GM21367 (cell line): ENCODE measurements at regions not wholly inside any gene's neighbourhood (a gene's known extent, or its start where the extent isn't known, plus 50 kb on each side); places are given as distances from the start of the nearest gene placed in this dataset.
A peak's percentile ranks its signal among the peaks of the same experiment; 100 is the strongest.

Experiments used
- ATAC-seq: cut with Tn5 transposase; IDR thresholded peaks from one replicate; pipeline ENCODE4 v1.9.1; 2021; ENCODE audit not compliant: unreplicated experiment

- no peak for ATAC-seq
Measured at GRCh38 chr1:87863317-87863716, 534.6 kb downstream of the LMO4 start.

- peak; percentile 70 for ATAC-seq
Measured at GRCh38 chr1:87864676-87865075, 536.0 kb downstream of the LMO4 start.

DNA sequence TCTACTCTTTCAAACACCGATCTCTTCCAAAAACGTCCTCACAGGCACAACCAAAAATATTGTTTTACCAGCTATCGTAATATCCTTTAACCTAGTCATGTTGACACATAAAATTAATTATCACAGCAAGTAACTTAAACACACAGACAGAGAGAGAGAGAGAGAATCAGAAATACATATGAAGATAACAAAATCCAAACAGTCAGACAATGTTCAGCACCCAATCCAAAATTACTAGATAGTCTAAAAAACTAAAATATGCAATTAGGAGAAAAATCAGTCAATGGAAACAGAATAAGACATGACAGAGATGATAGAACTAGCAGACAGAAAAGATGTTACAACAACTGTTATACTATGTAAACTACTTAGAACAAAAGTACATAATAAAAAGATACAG is 537.7 kb downstream of the LMO4 start:
- no peak for ATAC-seq

DNA sequence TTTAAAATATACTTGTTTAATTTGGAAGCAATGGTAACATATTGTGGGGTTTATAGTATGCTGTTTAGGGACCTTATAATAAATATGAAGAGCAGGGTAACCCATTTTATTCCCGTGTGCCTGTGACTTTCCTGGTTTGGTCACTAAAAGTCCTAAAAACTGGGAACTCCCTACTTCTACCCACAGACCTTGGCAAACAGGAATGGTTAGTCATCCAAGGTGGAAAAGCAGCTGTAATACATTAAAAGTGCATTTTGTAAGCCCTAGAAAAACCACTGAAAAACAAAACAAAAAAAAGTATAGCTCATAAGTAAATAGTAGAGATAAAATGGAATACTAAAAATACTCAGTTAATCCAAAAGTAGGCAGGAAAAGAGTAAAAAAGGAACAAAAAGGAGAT is 538.9 kb downstream of the LMO4 start:
- no peak for ATAC-seq

DNA sequence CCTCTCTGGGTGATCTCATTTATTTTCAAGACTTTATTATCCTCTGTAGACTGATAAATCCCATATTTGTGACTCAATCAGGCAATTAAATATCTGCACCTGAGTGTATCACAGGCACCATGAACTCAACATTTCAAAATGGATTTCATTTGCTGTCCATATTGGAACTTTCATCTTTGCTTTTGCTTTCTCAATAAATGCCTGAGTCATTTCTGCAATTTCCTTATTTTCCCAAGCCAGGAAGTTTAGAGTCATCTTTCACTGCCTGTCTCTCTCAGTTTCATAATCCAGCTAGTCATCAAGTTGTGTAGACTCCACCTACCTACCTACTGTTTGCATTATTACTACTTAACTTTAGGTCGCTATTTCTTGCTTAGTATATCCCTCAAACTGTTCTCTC is 540.9 kb downstream of the LMO4 start:
- ATAC-seq, result no peak

GRCh38 chr1:87872189-87872588 is 543.5 kb downstream of the LMO4 start:
- no peak for ATAC-seq

GRCh38 chr1:87872692-87873091 is 544.0 kb downstream of the LMO4 start:
- no peak for ATAC-seq

DNA sequence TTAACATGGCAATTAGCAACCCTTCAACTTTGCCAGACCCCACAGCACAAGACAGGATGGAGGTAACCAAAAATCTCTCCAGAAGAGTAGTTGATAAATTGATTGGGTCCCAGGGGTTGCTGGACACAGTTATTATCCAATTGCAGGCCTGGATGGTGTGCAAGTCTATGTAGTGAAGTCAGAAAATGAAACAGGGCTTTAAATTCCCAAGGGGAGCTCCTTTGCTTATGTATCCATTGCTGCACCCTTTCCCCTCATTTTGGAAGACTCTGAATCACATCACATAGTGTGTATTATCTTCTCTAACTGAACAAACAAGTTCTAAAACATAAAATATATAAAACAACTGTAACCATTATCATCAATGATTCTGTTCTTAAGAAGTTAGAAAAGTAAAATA is 550.2 kb downstream of the LMO4 start:
- ATAC-seq, result no peak

- ATAC-seq, result no peak
Measured at GRCh38 chr1:87880098-87880760, 551.5 kb downstream of the LMO4 start.

DNA sequence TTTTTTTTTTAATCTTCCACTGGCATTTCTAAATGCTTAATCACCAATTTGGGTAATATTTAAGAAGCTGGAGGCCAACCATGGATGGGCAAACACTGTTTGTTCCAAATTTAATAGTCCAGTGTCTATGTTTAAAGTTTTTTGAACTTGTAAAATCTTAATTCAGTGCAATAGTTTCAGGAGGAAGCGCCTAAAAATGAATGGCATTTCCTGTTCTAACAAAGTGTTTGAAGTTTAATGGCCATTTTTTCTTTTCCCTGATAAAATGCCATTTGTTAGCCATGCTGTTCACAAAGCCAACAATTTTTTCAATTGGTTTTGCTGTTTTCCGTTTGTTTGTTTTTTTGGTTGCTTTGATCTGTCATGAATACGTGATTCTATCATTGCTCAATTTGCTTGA is 552.1 kb downstream of the LMO4 start:
- ATAC-seq, result no peak

DNA sequence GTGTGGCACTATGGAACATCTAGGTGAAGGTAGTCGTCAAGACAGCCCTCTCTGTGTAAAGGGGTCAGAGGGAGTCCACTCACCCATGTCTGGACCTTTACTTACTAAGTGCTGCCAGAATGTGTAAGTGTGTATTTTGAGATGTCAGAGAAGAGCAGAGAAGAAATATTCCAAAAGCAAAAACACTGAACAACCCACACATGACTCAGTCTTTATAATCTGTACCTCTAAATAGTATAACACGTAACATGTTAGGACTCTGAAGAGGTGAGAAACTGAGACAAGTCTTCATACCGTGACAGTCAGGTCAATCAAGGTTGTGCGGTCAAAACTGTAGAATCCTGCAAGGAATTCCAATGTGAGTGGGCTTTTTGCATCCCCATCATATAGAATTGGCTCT is 555.2 kb downstream of the LMO4 start:
- ATAC-seq, result no peak

DNA sequence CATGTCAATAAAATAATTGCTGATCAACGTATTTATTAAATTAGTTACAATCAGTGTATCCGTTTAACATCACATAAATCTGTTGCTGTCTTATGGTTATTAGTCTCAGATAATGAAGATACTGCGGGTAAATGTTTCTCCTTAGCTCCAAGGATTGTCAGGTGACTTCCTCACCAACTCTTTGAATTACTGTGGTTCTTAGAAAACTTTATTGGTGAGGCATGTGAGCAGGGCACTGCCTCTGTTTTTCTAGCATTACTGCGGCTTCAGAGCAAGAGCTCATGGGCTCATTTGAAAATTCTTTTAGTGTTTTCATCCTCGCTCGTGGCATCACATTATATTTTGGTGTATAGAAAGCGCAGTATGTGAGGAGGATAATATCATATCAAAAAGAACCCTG is 555.9 kb downstream of the LMO4 start:
- ATAC-seq, result no peak

DNA sequence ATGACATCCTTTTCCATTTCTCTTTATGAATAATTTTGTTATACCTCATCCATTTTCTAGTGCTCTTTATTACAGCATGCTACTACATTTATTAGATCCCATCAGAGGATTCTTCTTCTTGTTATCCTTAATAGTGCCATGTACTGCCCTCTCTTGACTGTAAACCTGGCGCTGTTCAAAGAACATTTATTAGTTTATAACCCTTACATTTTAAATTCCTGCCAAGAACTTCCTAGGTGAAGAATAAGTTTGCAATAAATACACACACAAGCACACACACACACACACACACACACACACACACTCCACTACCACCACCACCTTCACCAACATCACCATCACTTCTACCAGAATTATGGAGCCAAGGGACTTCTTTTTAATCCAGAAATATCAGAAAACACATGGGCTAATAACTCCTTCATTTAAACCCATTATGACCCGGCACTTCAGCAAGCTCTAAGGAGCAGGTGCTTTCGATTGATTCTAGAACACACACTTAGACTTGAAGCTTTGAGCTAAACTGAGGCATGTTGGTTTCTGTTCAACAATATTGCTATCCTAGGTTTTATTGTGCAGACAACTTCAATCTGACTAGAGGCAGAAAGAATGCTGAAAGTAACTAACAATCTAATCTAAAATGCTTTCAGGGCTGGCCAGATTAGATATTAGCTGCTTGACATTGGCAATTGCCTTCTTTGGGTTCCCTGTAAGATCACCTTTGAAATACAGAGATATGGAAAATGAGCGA is 556.8 kb downstream of the LMO4 start:
- no peak for ATAC-seq

DNA sequence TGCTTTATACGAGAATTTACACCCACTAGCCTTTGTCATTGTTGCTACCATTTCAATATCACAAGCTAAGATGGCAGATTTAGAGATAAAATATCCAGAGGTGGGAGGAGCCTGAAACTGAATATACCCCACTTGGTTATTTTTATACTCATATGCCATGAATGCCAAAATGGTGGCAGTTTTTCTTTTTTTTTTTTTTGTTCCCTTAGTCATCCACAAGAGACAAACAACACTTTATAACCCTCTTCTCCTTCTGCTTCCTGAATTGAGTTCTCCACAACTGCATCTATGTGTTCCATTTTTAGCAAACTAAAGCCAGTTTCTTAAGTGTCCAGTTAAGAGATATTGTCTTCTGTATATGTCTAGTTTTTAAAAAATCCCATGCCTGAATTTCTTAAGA is 558.4 kb downstream of the LMO4 start:
- ATAC-seq, result no peak

DNA sequence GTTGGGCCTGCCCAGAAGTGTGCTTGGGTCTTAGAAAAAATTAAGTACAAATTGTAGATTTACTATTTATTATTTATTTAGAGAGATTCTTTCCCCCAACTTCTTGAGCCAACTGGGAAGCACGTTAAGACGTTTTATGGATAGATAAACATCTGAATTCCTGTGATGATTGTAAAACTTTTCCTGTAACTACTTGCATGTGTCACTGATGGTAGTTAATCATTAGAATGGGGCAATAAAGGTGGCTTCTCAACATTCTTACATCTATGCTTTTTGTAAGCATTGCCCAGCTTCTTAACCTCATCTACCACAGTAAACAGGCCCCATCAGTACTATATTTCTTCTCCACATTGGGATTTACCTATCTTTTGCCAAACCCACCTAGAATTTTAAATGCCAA is 559.8 kb downstream of the LMO4 start:
- ATAC-seq, result no peak

DNA sequence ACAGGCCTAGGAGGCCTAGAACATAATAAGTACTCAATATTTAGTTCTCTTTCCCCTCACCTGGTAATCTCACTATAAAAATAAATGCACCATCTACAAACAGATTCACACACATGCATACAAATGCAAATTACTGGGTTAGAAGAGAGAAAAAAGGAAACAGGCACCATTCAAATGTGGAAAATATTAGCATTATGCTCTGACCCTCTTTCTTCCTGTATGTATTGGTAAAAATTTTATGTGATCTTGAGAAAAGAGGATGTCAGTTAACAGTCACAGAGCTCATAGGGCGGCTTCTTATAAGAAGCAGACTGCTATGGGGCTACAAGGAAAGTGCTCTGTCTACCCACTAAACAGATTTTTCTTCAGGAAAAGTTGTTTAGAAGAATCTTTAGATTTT is 565.4 kb downstream of the LMO4 start:
- ATAC-seq, result no peak

- ATAC-seq, result no peak
Measured at GRCh38 chr1:87897481-87897880, 568.8 kb downstream of the LMO4 start.

DNA sequence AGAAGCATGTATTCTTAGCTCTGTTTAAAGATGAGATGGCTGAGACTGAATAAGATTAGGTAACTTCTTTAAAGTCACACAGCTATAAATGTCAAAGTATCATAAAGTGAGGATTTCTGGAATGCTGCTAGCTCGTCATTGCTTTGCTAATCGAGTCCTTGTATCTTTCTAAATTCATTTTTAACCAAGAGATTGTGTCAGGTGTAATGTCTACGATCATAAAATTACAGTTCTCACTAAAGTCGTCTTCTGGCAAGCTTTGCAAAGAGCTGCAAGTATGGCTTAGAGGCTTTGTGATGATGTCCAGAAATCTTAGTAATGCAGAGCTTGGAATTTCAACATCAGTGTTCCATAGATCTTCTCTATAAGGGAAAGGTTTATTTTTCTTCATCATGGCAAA is 569.8 kb downstream of the LMO4 start:
- no peak for ATAC-seq

DNA sequence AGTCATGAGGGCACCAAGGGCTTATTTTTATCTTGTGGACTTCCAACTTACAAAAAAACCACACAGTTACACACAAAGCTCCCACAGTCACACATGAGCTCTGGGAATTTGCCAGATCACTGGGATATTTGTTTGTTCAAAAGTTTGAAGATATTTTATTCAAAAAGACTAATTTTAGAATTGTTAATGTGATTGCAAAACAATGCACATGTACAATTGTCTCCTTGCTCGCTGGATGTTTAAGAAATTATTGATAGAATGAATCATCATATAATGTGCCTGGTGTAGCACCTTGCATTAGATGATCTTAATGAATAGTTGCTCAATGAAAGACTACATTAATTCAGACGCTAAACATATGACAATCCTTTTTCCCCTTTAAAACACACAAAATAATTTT is 570.3 kb downstream of the LMO4 start:
- ATAC-seq, result no peak

DNA sequence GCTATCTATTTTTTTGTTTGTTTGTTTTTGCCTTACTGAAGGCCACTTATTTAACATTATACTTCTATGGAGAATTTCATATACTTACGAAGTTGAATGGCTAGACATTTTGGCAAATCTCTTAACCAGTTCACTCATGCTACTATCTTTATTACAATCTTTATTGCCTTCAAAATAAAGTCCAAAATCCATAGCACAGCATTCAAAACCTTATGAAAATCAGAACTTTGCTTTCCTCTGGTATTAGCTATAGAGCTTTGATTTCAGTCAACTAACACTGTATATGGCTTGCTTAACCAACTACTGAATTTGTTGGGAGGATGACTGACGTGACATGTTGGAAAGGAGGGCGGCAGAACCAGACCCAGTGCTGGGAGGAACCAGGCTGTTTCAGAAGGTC is 571.1 kb downstream of the LMO4 start:
- no peak for ATAC-seq

DNA sequence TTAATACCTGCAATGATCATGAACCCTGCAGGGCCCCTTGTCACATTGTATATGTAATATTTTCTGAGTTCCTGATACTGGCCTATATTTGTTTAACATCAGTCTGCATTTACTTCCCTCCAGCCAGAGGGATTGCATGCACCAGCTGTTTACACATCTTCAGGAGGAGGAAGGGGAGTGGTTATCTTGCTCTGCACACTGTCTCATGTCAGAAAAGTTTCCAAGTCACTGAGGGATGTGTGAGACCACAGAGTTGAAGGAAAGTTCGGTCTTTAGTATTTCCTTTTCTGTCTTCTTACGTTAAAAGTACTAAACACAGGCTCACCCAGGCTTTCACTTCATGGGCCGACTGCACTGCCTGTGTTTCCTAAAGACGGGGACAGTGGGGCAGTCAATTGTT is 574.1 kb downstream of the LMO4 start:
- ATAC-seq, result peak; percentile 63

GRCh38 chr1:87903242-87903641 is 574.6 kb downstream of the LMO4 start:
- no peak for ATAC-seq

- ATAC-seq, result no peak
Measured at GRCh38 chr1:87904651-87905050, 576.0 kb downstream of the LMO4 start.
